Esophagus squamous epithelium (tissue), 5 donors: ENCODE measurements at regions not wholly inside any gene's neighbourhood (a gene's known extent, or its start where the extent isn't known, plus 50 kb on each side); places are given as distances from the start of the nearest gene placed in this dataset.
A peak's percentile ranks its signal among the peaks of the same experiment; 100 is the strongest.

Source experiments
- DNase-seq: peaks from one replicate; lab custom pipeline; 2025; lab: John Stamatoyannopoulos, UW
- H3K27ac ChIP-seq, 4 donors: fragments of 200-600 bp; sonication (generic); one replicate each; pipeline ENCODE4 v1.5.1; 2016 to 2019; ENCODE audit warnings: mild to moderate bottlenecking in 1 of 4
- H3K27me3 ChIP-seq, 4 donors: fragments of 200-600 bp; sonication (generic); 1 replicate in 3 of 4; 2 replicates in 1 of 4; pipeline versions ENCODE4 v1.5.1 to v1.6.0; 2017 to 2021; ENCODE audit warnings: antibody characterized with exemption in 1 of 4
- H3K36me3 ChIP-seq, 3 donors: fragments of 200-600 bp; sonication (generic); one replicate each; pipeline ENCODE4 v1.5.1; 2016 to 2019
- H3K4me1 ChIP-seq, 3 donors: fragments of 200-600 bp; sonication (generic); one replicate each; pipeline ENCODE4 v1.5.1; 2017 to 2019
- H3K4me3 ChIP-seq, 4 donors: fragments of 200-600 bp; sonication (generic); 1 replicate in 3 of 4; 2 replicates in 1 of 4; pipeline ENCODE4 v1.5.1; 2016 to 2019; ENCODE audit warnings: mild to moderate bottlenecking in 2 of 4, moderate library complexity in 1 of 4
- H3K9me3 ChIP-seq, 3 donors: fragments of 200-600 bp; sonication (generic); one replicate each; pipeline ENCODE4 v1.5.1; 2016 to 2019
- CTCF ChIP-seq, 6 experiments: fragments of 450-650 bp in 4 of 6; fragments of 200-600 bp in 2 of 6; sonication (generic) in 2 of 6; IDR thresholded peaks; one replicate each; pipeline ENCODE4 v1.5.1; 2016 to 2019; ENCODE audit warnings: antibody characterized with exemption in 6 of 6, mild to moderate bottlenecking in 4 of 6, moderate library complexity in 4 of 6
- POLR2A ChIP-seq, 4 donors: fragments of 450-650 bp; IDR thresholded peaks; one replicate each; pipeline ENCODE4 v1.6.1; 2017; ENCODE audit warnings: antibody characterized with exemption in 4 of 4, mild to moderate bottlenecking in 4 of 4, moderate library complexity in 3 of 4
- WGBS, 2 donors: methylation state at CpG; one replicate each; pipeline ENCODE4 v1.1.5; 2018; 5-methylcytosine and 5-hydroxymethylcytosine counted together
- intact Hi-C: fragments of 100-400 bp; cut with DNase I; formaldehyde crosslinking; loops from one replicate; pipeline ENCODE4 v1.15.0; 2022
- donor health status: DM: yes; HTN: yes; CAD: no.

GRCh38 chr20:39210341-39211036 is 248.3 kb downstream of the DHX35 start:
- WGBS, 2 donors: 59 to 74% methylated on average over 6 to 11 of the region's 11 CpGs
- Histone ChIP-seq H3K27me3 (peaks cover 0 to 11% (median 0%) of the 10 kb centered on the region in 4 donors), H3K27ac (no peak overlapping the region), H3K9me3 (no peaks in the 10 kb centered on the region), H3K4me1 (peaks cover 0 to 23% (median 7%) of the 10 kb centered on the region in 3 donors), H3K36me3 (no peaks in the 10 kb centered on the region), H3K4me3 (no peak overlapping the region)
- no peak for TF ChIP-seq CTCF (IDR thresholded peaks at IDR 0.05)
- TF ChIP-seq POLR2A (IDR thresholded peaks at IDR 0.05): no peak
- no peak for DNase-seq
- intact Hi-C loops: no loop called here

DNA sequence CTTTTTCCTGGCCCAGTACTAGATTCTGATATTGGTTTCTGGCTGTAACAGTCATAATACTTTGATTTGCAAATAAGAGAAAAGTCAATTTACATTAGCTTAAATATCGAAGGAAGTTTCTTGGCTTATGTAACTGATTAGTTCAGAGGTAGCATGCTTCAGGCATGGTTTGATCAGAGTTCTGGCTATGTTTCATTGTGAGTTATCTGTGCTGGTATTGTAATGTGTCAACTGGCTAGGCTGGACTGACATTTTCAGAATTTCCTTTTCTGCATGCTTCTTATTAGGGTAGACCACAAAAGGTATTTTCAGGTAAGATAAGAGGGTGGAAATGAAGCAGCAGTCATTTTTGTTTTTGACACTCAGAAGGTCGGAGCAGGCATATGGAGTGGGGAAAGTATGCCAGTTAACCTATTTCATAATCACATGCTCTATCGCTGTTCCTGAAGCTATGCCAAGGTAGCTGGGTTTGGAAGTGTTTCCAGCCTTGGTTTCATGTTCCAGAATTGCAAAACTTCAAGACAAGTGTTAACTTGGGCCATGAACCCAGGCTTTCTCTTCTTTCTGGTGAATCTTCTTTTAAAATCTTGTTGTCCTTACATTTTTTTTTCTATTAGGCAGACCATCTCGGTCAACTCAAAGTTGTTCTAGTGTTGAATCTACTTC is 244.9 kb downstream of the DHX35 start:
- Histone ChIP-seq H3K27ac (peak overlapping the region in 1 of 4 donors; percentile 41), H3K4me3 (no peak overlapping the region), H3K36me3 (no peaks in the 10 kb centered on the region), H3K4me1 (peaks cover 0 to 23% (median 7%) of the 10 kb centered on the region in 3 donors), H3K27me3 (peaks cover 0 to 9% (median 0%) of the 10 kb centered on the region in 4 donors), H3K9me3 (peaks cover 0 to 4% (median 0%) of the 10 kb centered on the region in 3 donors)
- DNase-seq: no peak
- TF ChIP-seq CTCF (IDR thresholded peaks at IDR 0.05) (no peak), POLR2A (IDR thresholded peaks at IDR 0.05) (no peak)
- intact Hi-C loops: no loop called here
- 49 to 54% methylated on average over 4 of the region's 4 CpGs for WGBS, 2 donors

DNA sequence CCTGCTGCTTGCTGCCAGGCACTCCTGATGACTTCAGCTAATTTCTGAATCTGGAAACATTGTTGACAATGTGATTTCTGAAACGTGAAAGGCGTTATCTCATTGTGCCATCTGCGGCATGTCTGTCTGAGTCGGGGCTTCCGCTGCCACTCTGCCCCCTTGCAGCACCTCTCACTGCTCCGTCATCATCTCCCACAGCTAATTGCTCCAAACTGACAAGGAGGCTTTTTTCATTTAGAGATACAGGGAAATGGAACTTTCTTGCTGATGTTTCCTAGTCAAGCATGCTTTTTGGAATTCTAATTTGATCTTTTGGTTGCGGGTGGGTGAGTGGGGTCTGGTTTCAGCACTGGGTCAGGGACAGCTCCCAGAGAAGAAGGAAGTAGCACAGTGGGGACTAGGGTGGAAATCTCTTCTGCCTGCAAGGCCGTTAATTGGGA is 233.5 kb downstream of the DHX35 start:
- H3K4me1 ChIP-seq: peaks cover 0 to 11% (median 0%) of the 10 kb centered on the region in 3 donors
- H3K9me3 ChIP-seq: no peaks in the 10 kb centered on the region
- 46 to 55% methylated on average over 8 of the region's 8 CpGs for WGBS, 2 donors
- H3K27ac ChIP-seq: no peak overlapping the region
- TF ChIP-seq CTCF (IDR thresholded peaks at IDR 0.05) (no peak), POLR2A (IDR thresholded peaks at IDR 0.05) (no peak)
- no peak for DNase-seq
- H3K36me3 ChIP-seq: no peaks in the 10 kb centered on the region
- intact Hi-C loops: no loop called here
- no peak overlapping the region for H3K4me3 ChIP-seq
- peaks cover 0 to 27% (median 0%) of the 10 kb centered on the region in 4 donors for H3K27me3 ChIP-seq

GRCh38 chr20:39190666-39191570 is 228.8 kb downstream of the DHX35 start:
- Histone ChIP-seq H3K27me3 (peaks cover 0 to 9% (median 0%) of the 10 kb centered on the region in 4 donors), H3K27ac (no peak overlapping the region), H3K9me3 (no peaks in the 10 kb centered on the region), H3K36me3 (no peaks in the 10 kb centered on the region), H3K4me3 (no peak overlapping the region), H3K4me1 (peaks cover 0 to 17% (median 0%) of the 10 kb centered on the region in 3 donors)
- intact Hi-C loops: no loop called here
- TF ChIP-seq POLR2A (IDR thresholded peaks at IDR 0.05): no peak
- no peak for TF ChIP-seq CTCF (IDR thresholded peaks at IDR 0.05)
- 55 to 80% methylated on average over 1 to 9 of the region's 12 CpGs for WGBS, 2 donors
- no peak for DNase-seq
